OCI-LY7 (cell line): ENCODE measurements at regions not wholly inside any gene's neighbourhood (a gene's known extent, or its start where the extent isn't known, plus 50 kb on each side); places are given as distances from the start of the nearest gene placed in this dataset.

Source experiments
- BruUV-seq: library from RNA; stranded (reverse); fragments of 400-500 nt; replicated peaks from 2 replicates; lab custom pipeline; 2021; lab: Mats Ljungman, UMichigan
- CTCF ChIA-PET: fragments of 300-600 bp; sonication (Branson Sonifier 250); formaldehyde crosslinking; loops from one replicate; lab custom pipeline; 2022; ENCODE audit warnings: antibody characterized with exemption; ENCODE audit not compliant: unreplicated experiment; lab: Charles Lee
- POLR2A ChIA-PET: fragments of 300-600 bp; sonication (Branson Sonifier 250); formaldehyde crosslinking; loops from one replicate; lab custom pipeline; 2022; ENCODE audit warnings: antibody characterized with exemption; lab: Charles Lee
- DNase-seq: peaks from one replicate; pipeline ENCODE4 v3.0.0-alpha.2; 2015; ENCODE audit warnings: low spot score
- H2AFZ ChIP-seq: fragments of 200-600 bp; sonication (generic), shearing (Covaris generic); 2 replicates; pipeline ENCODE4 v1.6.1; 2014; ENCODE audit warnings: mild to moderate bottlenecking, antibody characterized with exemption, low read length, moderate library complexity
- H3K27ac ChIP-seq: fragments of 200-600 bp; sonication (generic); 2 replicates; pipeline ENCODE4 v1.5.1; 2014; ENCODE audit warnings: mixed run types, low read depth, mild to moderate bottlenecking, moderate library complexity, low read length, inconsistent platforms; ENCODE audit not compliant: poor library complexity, severe bottlenecking
- H3K36me3 ChIP-seq: fragments of 200-600 bp; sonication (generic); 2 replicates; pipeline ENCODE4 v1.6.1; 2014; ENCODE audit warnings: mild to moderate bottlenecking, antibody characterized with exemption, low read length, moderate library complexity, mixed read lengths; ENCODE audit not compliant: insufficient read depth
- H3K4me1 ChIP-seq: fragments of 200-600 bp; sonication (generic); 2 replicates; pipeline ENCODE4 v1.5.1; 2014; ENCODE audit warnings: mild to moderate bottlenecking, low read length; ENCODE audit not compliant: insufficient read depth, poor library complexity, severe bottlenecking
- H3K4me2 ChIP-seq: fragments of 200-600 bp; sonication (generic); 2 replicates; pipeline ENCODE4 v1.6.1; 2014; ENCODE audit warnings: mild to moderate bottlenecking, low read length
- H3K4me3 ChIP-seq: fragments of 200-600 bp; sonication (generic); 2 replicates; pipeline ENCODE4 v1.5.1; 2014; ENCODE audit warnings: mild to moderate bottlenecking, low read depth, low read length; ENCODE audit not compliant: poor library complexity, severe bottlenecking
- H3K79me2 ChIP-seq: fragments of 200-600 bp; sonication (generic); 2 replicates; pipeline ENCODE4 v1.6.1; 2016; ENCODE audit warnings: low read depth, mild to moderate bottlenecking, low read length, moderate library complexity, mixed read lengths; ENCODE audit not compliant: insufficient read depth
- H3K9me2 ChIP-seq: fragments of 200-600 bp; sonication (generic); 2 replicates; pipeline ENCODE4 v1.6.1; 2016; ENCODE audit warnings: mild to moderate bottlenecking, low read length, mixed read lengths; ENCODE audit not compliant: insufficient read depth
- H3K9me3 ChIP-seq: fragments of 200-600 bp; sonication (generic); 2 replicates; pipeline ENCODE4 v1.6.1; 2014; ENCODE audit warnings: mild to moderate bottlenecking, mixed run types, low read length, mixed read lengths
- H4K20me1 ChIP-seq: fragments of 200-600 bp; sonication (generic); 2 replicates; pipeline ENCODE4 v1.6.1; 2014; ENCODE audit warnings: mild to moderate bottlenecking, antibody characterized with exemption, low read length, moderate library complexity, mixed read lengths; ENCODE audit not compliant: insufficient read depth
- CTCF ChIP-seq: fragments of 200-600 bp; sonication (generic); conservative IDR thresholded peaks from 2 replicates; pipeline ENCODE4 v1.5.1; 2014; ENCODE audit warnings: mild to moderate bottlenecking, antibody characterized with exemption, low read length, moderate library complexity, mixed read lengths
- EZH2phosphoT487 ChIP-seq: fragments of 200-600 bp; sonication (generic); IDR thresholded peaks from 2 replicates; pipeline ENCODE4 v1.6.1; 2018; ENCODE audit warnings: low read depth, borderline replicate concordance, mild to moderate bottlenecking, mixed run types, antibody characterized with exemption, low read length, moderate library complexity, mixed read lengths
- intact Hi-C: fragments of 100-400 bp; cut with micrococcal nuclease; formaldehyde crosslinking; loops from one replicate; pipeline ENCODE4 v1.10.0; 2022; ENCODE audit not compliant: unreplicated experiment

- Histone ChIP-seq H2AFZ (no peak overlapping the region), H3K9me2 (no peaks in the 10 kb centered on the region), H3K36me3 (no peaks in the 10 kb centered on the region), H3K4me2 (no peak overlapping the region), H3K79me2 (no peaks in the 10 kb centered on the region), H3K9me3 (no peaks in the 10 kb centered on the region), H3K4me1 (no peaks in the 10 kb centered on the region), H3K4me3 (no peak overlapping the region), H4K20me1 (no peaks in the 10 kb centered on the region), H3K27ac (no peak overlapping the region)
- no TSS peak for BruUV-seq
- TF ChIP-seq EZH2phosphoT487 (no peak), CTCF (no peak)
- POLR2A ChIA-PET = no interaction called here
- intact Hi-C loops = no loop called here
- CTCF ChIA-PET = no interaction called here
- no peak for DNase-seq
Measured at GRCh38 chr3:177724020-177724638, 526.8 kb upstream of the TBL1XR1 start.

GRCh38 chr3:177725165-177725564, 527.9 kb upstream of the TBL1XR1 start:
- Histone ChIP-seq H3K9me3 (no peaks in the 10 kb centered on the region), H3K79me2 (no peaks in the 10 kb centered on the region), H3K4me3 (no peak overlapping the region), H3K36me3 (no peaks in the 10 kb centered on the region), H3K4me2 (no peak overlapping the region), H3K9me2 (no peaks in the 10 kb centered on the region), H3K4me1 (no peaks in the 10 kb centered on the region), H4K20me1 (no peaks in the 10 kb centered on the region), H3K27ac (no peak overlapping the region), H2AFZ (no peak overlapping the region)
- TF ChIP-seq CTCF = no peak
- no peak for TF ChIP-seq EZH2phosphoT487
- intact Hi-C loops = no loop called here
- no TSS peak for BruUV-seq
- POLR2A ChIA-PET = no interaction called here
- DNase-seq = no peak
- CTCF ChIA-PET = no interaction called here

- Histone ChIP-seq H3K4me3 (no peak overlapping the region), H3K79me2 (no peaks in the 10 kb centered on the region), H4K20me1 (no peaks in the 10 kb centered on the region), H3K27ac (no peak overlapping the region), H3K4me1 (no peaks in the 10 kb centered on the region), H3K9me2 (no peaks in the 10 kb centered on the region), H3K9me3 (no peaks in the 10 kb centered on the region), H2AFZ (no peak overlapping the region), H3K4me2 (no peak overlapping the region), H3K36me3 (no peaks in the 10 kb centered on the region)
- intact Hi-C loops = no loop called here
- no peak for DNase-seq
- POLR2A ChIA-PET = interaction anchor here (0.7 to 1.6 kb wide), 2 partner anchors 8 to 20 kb away, joined by 3 to 4 read pairs; no protein-coding TSS in a partner anchor
- CTCF ChIA-PET = no interaction called here
- no peak for TF ChIP-seq EZH2phosphoT487
- TF ChIP-seq CTCF = no peak
- BruUV-seq = no TSS peak
Measured at GRCh38 chr3:177726807-177727206, 529.5 kb upstream of the TBL1XR1 start.
